GM13976 (cell line): ENCODE measurements at regions not wholly inside any gene's neighbourhood (a gene's known extent, or its start where the extent isn't known, plus 50 kb on each side); places are given as distances from the start of the nearest gene placed in this dataset.

Experiments
- DNase-seq: peaks from one replicate; pipeline ENCODE4 v3.0.0; 2012; ENCODE audit warnings: low spot score
- in situ Hi-C: fragments of 300-500 bp; cut with MboI; formaldehyde crosslinking; loops from one replicate; pipeline ENCODE4 v1.12.0; 2022; ENCODE audit warnings: low sequenced_read_pairs, mixed read lengths, inconsistent platforms; ENCODE audit not compliant: unreplicated experiment
- TF ChIP-seq, protein P1 (sequence below): IDR thresholded peaks from 2 replicates; pipeline ENCODE4 v1.5.1; 2012; ENCODE audit warnings: borderline replicate concordance, mild to moderate bottlenecking; ENCODE audit not compliant: insufficient read depth; ENCODE audit errors: extremely low read depth, missing control alignments, control extremely low read depth

DNA sequence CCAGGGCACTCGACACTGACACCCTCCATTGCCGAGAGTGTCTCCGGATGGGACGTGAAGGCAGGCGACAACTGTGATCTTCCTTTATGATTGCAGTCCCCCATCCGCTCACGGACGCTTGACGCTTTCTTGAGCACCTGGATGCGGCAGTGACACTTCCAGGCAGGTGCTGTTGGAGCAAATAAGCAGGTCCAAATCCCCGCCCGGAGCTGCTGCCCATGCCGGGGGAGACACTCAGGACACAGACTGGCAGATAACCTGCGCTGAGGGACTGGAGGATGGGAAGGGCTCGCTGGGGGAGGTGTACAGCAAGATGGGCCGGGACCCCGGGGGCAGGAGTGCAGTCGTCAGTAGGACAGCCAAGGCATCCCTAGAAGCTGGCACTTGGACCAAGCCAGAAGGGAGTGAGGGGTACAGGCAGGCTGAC is 1403.5 kb downstream of the BRD1 start:
- DNase-seq: no peak
- TF ChIP-seq, protein P1, sequence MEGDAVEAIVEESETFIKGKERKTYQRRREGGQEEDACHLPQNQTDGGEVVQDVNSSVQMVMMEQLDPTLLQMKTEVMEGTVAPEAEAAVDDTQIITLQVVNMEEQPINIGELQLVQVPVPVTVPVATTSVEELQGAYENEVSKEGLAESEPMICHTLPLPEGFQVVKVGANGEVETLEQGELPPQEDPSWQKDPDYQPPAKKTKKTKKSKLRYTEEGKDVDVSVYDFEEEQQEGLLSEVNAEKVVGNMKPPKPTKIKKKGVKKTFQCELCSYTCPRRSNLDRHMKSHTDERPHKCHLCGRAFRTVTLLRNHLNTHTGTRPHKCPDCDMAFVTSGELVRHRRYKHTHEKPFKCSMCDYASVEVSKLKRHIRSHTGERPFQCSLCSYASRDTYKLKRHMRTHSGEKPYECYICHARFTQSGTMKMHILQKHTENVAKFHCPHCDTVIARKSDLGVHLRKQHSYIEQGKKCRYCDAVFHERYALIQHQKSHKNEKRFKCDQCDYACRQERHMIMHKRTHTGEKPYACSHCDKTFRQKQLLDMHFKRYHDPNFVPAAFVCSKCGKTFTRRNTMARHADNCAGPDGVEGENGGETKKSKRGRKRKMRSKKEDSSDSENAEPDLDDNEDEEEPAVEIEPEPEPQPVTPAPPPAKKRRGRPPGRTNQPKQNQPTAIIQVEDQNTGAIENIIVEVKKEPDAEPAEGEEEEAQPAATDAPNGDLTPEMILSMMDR: no peak
- in situ Hi-C loops: no loop called here

DNA sequence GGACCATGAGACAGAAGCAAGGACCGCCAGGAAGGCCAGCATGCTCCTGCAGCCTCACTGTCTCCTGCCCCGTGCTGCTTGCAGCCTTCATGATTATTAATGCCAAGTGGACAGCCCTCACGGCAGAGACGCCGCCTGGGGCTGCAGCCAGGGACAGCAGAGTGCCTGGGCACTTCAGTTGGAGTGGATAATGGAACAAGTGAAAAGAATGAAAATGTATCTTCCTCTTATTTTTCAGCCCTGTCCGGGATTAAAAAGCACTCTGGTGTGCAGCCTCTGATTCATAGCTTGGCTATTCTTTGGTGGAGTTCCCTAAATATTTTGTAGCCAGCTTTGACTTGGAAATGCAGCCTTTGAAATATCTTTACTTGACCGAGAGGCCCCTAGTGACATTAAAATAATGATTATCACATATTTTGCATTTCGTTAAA is 1404.2 kb downstream of the BRD1 start:
- in situ Hi-C loops: no loop called here
- no peak for DNase-seq
- TF ChIP-seq, protein P1: no peak

- no peak for DNase-seq
- TF ChIP-seq, protein P1: no peak
- in situ Hi-C loops: no loop called here
Measured at GRCh38 chr22:48422900-48423480, 1404.7 kb downstream of the BRD1 start.

DNA sequence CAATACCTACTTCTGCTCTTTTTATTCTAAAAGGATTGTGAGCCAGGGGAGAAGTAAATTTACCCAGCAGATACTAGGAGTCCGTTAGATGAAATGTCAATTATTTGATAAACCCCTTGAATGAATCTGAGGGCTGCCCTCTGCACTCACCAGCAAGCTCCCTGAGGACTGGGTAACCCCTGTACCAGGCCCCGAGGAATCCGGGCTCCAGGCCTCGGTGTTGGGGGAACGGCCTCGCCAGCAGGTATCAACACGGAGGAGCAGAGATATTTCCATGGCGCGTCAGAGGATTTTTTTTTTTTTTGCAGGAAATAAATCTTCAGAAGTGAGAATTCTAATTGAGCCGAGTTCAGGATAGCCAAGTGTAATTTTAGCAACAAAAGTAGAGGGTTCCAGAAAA is 1408.8 kb downstream of the BRD1 start:
- TF ChIP-seq, protein P1: no peak
- DNase-seq: no peak
- in situ Hi-C loops: no loop called here

GRCh38 chr22:48417225-48418070 is 1410.2 kb downstream of the BRD1 start:
- TF ChIP-seq, protein P1: no peak
- no peak for DNase-seq
- in situ Hi-C loops: no loop called here

DNA sequence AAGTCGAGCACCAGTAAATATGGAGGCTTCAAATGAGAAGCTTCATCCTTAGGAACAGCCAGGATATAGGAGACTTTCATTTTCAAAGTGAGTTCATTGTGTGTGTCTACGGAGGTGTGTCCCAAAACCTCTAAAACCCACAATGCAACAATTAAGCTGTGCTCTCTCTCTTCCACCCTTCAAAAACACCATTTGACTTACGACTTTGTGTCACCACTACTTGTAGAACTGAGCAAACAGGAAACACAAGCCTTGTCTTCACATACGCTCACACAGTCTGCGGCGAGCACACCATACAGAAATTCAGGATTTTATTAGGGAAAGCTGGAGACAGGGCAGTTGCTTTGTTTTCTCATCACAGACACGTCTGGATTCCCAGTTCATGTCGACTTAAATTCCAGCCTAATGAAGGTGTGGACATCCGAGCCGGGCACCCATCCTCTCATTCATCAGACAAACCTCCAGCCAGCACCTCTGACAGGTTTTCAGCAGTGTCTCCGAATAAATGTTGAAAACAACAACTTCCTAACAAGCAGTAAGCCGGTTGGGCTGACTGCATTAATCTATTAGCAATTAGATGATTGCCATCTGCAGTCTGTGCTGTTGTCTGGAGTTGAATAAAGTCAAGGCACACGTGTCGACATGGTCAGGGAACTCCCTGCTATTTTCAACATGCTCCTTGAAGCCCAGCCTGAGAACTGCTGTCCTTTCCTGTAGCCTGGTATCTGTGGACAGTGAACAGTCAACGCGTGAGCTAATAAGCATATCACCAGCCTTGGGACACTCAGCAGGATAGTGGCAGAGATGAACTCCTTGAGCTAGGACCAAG is 1411.1 kb downstream of the BRD1 start:
- TF ChIP-seq, protein P1: no peak
- in situ Hi-C loops: no loop called here
- no peak for DNase-seq
